GM20000 (cell line): ENCODE measurements at regions not wholly inside any gene's neighbourhood (a gene's known extent, or its start where the extent isn't known, plus 50 kb on each side); places are given as distances from the start of the nearest gene placed in this dataset.

ENCODE experiments used
- DNase-seq: peaks from one replicate; pipeline ENCODE4 v3.0.0; 2012; ENCODE audit warnings: low spot score
- TF ChIP-seq, protein P1 (sequence below): IDR thresholded peaks from 2 replicates; pipeline ENCODE4 v1.5.1; 2012; ENCODE audit warnings: mild to moderate bottlenecking, control low read depth; ENCODE audit errors: extremely low read depth, missing control alignments

DNA sequence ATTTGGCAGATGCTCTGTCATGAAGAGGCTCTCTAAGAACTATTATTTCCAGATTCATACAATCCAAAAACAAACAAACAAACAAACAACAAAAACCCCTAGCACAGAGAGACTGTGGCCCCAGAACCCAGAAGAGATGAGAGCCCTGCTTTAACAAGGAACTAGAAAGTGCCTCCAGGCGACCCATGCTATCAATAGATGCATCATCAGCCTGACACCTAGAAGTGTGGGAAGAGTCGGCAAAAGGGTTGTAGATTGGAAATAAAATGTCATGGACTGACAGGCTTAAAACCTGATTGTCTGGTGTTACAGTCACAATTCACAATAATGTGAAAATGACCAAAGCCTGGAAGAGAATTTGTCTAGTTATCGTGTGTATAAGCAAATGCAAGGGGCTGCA is 50.6 kb upstream of the FLRT2 start:
- TF ChIP-seq, protein P1, sequence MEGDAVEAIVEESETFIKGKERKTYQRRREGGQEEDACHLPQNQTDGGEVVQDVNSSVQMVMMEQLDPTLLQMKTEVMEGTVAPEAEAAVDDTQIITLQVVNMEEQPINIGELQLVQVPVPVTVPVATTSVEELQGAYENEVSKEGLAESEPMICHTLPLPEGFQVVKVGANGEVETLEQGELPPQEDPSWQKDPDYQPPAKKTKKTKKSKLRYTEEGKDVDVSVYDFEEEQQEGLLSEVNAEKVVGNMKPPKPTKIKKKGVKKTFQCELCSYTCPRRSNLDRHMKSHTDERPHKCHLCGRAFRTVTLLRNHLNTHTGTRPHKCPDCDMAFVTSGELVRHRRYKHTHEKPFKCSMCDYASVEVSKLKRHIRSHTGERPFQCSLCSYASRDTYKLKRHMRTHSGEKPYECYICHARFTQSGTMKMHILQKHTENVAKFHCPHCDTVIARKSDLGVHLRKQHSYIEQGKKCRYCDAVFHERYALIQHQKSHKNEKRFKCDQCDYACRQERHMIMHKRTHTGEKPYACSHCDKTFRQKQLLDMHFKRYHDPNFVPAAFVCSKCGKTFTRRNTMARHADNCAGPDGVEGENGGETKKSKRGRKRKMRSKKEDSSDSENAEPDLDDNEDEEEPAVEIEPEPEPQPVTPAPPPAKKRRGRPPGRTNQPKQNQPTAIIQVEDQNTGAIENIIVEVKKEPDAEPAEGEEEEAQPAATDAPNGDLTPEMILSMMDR, result no peak
- DNase-seq, result no peak

DNA sequence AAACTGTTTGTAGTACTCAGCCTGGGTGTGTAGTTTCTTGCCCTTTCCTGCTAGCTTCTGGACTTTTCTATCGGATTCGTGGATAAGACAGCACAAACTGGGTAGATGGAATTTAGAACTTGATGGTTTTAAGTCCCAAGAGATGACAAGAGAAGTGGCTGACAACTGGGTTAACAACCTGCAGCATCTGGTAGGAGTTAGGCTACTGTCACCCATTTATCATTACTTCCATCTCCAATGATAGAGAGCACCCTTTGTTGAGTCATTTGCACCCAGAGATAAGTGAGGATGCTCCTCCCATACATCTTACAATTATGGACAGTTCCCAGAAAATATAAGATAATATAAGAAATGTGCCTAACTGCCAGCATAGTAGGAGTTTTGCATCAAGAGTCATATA is 50.2 kb upstream of the FLRT2 start:
- no peak for DNase-seq
- TF ChIP-seq, protein P1, result no peak
